ELF-1 (cell line): ENCODE measurements at regions not wholly inside any gene's neighbourhood (a gene's known extent, or its start where the extent isn't known, plus 50 kb on each side); places are given as distances from the start of the nearest gene placed in this dataset.

ENCODE experiments used
- DNase-seq: peaks from one replicate; pipeline ENCODE4 v3.0.0-alpha.2; 2016; ENCODE audit warnings: low read depth, low spot score

- DNase-seq = no peak
Observed at GRCh38 chr9:78858266-78858665, 561.3 kb downstream of the PSAT1 start.

DNA sequence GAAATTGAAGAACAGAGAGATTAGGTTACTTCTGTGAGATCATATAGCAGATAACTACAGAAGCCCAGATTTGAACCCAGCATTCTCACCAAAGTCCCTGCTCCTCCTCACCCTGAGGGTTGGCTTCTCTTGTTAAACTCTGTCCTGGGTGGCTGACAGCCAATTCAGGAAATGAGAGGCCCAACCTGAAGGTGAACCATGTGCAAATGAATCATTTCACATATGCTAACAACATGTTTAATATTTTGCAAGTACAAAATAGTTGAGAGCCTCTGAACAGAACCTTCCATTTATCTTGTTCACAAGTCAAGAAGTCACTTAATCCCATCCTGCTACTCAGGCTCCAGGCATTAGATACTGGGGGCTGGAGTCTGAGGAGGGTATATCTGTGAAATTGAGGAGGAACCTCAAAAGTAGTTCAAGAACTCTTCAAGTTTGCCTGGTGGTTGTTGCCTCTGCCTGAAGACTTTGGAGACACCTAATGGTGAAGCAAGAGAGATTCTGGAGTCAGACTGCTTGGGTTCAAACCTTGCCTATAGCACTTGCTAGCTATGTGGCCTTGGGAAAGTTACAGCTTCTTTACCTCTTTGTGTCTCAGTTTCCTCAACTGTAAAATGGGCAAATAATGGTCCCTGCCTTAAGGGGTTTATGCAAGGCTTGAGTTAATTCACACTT, 564.0 kb downstream of the PSAT1 start:
- DNase-seq = no peak

DNA sequence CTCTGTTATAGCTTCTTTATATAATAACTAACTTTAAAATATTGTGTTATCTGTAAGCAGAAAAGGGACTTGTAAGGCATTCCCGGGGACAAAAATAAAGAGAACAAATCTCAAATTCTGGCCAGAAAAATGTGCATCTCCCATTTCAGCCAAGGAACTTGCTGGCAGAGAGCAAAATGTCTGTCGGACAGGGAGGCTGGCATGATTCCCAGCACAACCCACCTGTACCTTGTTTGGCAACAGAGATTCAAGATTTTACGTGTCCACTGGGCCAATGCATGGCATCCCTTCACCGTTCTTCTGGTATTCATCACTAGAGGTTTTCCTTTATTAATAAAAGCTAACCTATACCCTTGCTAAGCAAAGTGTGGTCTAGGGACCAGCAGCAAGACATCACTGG, 566.6 kb downstream of the PSAT1 start:
- DNase-seq = no peak

GRCh38 chr9:78865737-78866136, 568.8 kb downstream of the PSAT1 start:
- no peak for DNase-seq

- no peak for DNase-seq
Observed at GRCh38 chr9:78866207-78867132, 569.5 kb downstream of the PSAT1 start.

- DNase-seq = no peak
Observed at GRCh38 chr9:78871086-78871451, 574.1 kb downstream of the PSAT1 start.

GRCh38 chr9:78871452-78872331, 574.8 kb downstream of the PSAT1 start:
- no peak for DNase-seq

GRCh38 chr9:78874061-78874460, 577.1 kb downstream of the PSAT1 start:
- no peak for DNase-seq

DNA sequence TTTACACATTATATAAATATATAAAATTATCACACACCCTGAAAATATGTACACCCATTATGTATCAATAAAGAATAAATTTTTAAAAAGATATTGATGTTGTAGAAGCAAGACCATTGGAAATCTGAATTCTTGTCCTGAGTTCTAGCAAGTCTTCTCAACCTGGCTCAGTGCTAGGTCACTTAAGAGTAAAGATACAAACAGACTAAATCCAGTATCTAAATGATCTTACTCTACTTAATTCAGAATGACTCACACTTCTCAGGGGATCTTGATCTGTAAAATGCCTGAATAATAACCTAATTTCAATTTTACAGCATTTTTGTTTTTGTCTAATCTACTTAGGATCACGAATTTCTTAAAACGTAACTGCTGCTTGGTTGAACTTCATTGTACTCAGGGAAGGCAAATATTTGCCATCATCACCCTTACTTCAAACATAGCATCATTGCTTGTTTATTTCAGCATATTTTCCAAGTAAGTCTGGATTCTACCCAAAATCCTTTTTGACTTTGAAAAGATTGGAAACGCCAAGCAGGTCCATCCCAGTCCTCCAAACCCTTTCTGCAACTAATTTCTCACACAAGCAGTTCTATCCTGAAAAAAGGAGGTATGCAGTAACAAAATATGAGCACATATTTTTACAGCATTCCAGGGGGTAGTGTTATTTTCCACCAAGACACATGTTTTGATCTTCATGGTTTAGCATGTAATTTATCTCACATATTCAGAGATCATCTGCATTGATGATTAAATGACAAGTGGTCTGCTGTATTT, 582.6 kb downstream of the PSAT1 start:
- no peak for DNase-seq

DNA sequence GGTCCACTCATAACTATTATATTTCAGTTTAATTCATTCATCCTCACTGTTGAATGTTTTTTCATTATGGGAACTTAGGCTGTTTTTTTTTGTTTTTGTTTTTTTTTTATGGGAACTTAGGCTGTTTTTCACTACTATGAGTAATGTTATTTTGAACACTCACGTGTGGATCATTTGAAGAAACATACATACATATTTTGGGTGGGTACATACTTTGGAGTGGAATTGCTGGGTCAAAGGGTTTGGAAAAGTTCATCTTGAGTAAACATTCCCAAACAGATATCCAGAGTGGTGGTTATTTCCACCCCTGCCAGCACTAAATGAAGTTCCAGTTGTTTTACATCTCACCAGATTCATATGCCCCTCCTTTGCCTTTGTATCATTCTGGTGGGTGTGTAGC, 584.4 kb downstream of the PSAT1 start:
- DNase-seq = no peak

- no peak for DNase-seq
Observed at GRCh38 chr9:78882481-78882880, 585.6 kb downstream of the PSAT1 start.

- DNase-seq = no peak
Observed at GRCh38 chr9:78884611-78885150, 587.8 kb downstream of the PSAT1 start.

DNA sequence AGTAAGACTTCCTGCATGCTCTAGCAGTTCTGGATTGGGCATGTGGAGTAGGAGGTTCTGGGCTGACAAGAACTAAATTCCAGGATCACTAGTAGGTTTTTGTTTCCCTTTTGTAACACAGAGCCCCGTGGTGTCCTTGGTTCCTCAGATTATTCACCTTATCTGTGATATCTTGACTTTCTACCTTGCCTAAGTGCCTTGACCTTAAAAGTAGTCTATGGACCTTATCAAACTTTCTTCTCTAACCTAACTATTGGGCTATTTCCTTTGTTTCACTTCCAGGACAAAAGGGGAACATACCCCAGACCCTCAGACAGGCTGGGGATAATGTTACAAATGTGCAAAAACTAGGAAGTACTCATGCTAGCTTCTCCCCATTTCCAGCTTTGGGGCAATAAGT, 595.3 kb downstream of the PSAT1 start:
- no peak for DNase-seq

DNA sequence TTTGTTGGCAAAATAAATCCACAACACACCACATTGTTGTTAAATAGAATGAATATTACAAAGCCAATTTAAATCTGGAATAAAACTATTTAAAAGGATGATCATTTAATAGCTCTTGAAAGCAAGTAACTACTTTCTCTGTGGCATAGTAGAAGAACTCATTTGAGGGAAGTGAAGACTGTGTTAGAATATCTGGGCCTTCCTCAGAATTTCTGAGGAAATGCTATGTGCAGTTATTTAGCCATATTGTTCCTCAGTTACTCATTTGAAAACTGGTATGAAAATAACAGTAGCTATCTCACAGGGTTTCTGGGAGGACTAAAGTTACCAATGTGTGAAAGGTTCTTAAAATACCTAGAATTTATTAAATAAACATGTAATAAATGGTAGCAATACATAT, 595.8 kb downstream of the PSAT1 start:
- DNase-seq = no peak

- DNase-seq = no peak
Observed at GRCh38 chr9:78893774-78894401, 597.0 kb downstream of the PSAT1 start.

- no peak for DNase-seq
Observed at GRCh38 chr9:78896479-78896878, 599.6 kb downstream of the PSAT1 start.

GRCh38 chr9:78898234-78898633, 601.3 kb downstream of the PSAT1 start:
- no peak for DNase-seq

- DNase-seq = no peak
Observed at GRCh38 chr9:78899006-78899405, 602.1 kb downstream of the PSAT1 start.

- no peak for DNase-seq
Observed at GRCh38 chr9:78900500-78900899, 603.6 kb downstream of the PSAT1 start.

GRCh38 chr9:78902051-78902450, 605.1 kb downstream of the PSAT1 start:
- no peak for DNase-seq

DNA sequence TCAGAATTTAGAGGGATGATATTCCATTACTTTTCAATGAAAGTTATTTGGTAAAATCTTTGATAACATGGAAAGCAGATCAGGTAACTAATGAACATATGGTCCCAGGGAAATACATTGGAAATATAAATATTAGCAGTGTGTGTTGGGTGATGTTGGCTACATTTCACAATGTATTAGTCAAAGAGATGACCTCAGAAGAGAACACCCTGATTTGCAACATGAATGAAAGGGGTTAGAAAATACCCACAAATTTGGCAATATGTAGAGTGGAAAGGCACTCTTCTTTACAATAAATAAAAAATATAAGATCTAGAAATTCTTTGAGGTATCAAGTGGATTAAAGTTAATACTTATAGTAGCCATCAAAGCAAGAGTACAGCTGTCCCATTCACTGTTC, 606.7 kb downstream of the PSAT1 start:
- DNase-seq = no peak
